ENCODE measurements at regions not wholly inside any gene's neighbourhood (a gene's known extent, or its start where the extent isn't known, plus 50 kb on each side); places are given as distances from the start of the nearest gene placed in this dataset.

- no peaks in the 10 kb centered on the region for H3K23me2 ChIP-seq (ENCODE audit: low read depth, low read length)
- H3K79me2 ChIP-seq (ENCODE audit: control insufficient read depth in 1 of 2, insufficient read depth in 2 of 2, low read length in 2 of 2) = no peaks in the 10 kb centered on the region
- H2BK5ac ChIP-seq (ENCODE audit: low read depth, low read length) = no peak overlapping the region
- no peaks in the 10 kb centered on the region for H3K79me1 ChIP-seq (ENCODE audit: low read depth, low read length)
- no peak for FAIRE-seq
- no peak overlapping the region for H2BK15ac ChIP-seq (ENCODE audit: low read length)
- ChIA-PET POLR2A (ENCODE audit: partially characterized antibody) (interaction anchor here (0.9 kb wide), 1 partner anchor 25 kb away, joined by 4 read pairs; no protein-coding TSS in a partner anchor), CTCF (ENCODE audit: partially characterized antibody) (interaction anchor here (1.4 kb wide), 1 partner anchor 56 kb away, joined by 3 read pairs; no protein-coding TSS in a partner anchor)
- H3K23ac ChIP-seq (ENCODE audit: insufficient read length) = no peak overlapping the region
- H3K4me2 ChIP-seq (ENCODE audit: insufficient read depth in 1 of 2, low read depth in 2 of 2, low read length in 2 of 2) = no peak overlapping the region
- TF ChIP-seq ASH2L (IDR thresholded peaks at IDR 0.05; ENCODE audit: low read length) (no peak), MAFK (IDR thresholded peaks at IDR 0.05; ENCODE audit: low read depth, low read length) (no peak), GABPA (IDR thresholded peaks at IDR 0.05; ENCODE audit: borderline replicate concordance, insufficient read depth, low read length) (no peak), PHF8 (conservative IDR thresholded peaks at IDR 0.05; ENCODE audit: low read depth, low read length) (no peak), TEAD4 (IDR thresholded peaks at IDR 0.05; ENCODE audit: low read depth, low read length) (no peak), HDAC6 (IDR thresholded peaks at IDR 0.05; ENCODE audit: low read depth, low read length) (no peak), FOSL1 (IDR thresholded peaks at IDR 0.05; ENCODE audit: insufficient read depth, low read depth, low read length) (no peak), SP1 (IDR thresholded peaks at IDR 0.05; ENCODE audit: low read depth, low read length) (no peak), EGR1 (IDR thresholded peaks at IDR 0.05; ENCODE audit: borderline replicate concordance, low read depth, low read length) (no peak), CHD1 (IDR thresholded peaks at IDR 0.05; ENCODE audit: low read depth, low read length) (no peak), SIRT6 (IDR thresholded peaks at IDR 0.05; ENCODE audit: low read length) (no peak)
- TF ChIP-seq, protein P1, sequence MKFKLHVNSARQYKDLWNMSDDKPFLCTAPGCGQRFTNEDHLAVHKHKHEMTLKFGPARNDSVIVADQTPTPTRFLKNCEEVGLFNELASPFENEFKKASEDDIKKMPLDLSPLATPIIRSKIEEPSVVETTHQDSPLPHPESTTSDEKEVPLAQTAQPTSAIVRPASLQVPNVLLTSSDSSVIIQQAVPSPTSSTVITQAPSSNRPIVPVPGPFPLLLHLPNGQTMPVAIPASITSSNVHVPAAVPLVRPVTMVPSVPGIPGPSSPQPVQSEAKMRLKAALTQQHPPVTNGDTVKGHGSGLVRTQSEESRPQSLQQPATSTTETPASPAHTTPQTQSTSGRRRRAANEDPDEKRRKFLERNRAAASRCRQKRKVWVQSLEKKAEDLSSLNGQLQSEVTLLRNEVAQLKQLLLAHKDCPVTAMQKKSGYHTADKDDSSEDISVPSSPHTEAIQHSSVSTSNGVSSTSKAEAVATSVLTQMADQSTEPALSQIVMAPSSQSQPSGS (IDR thresholded peaks at IDR 0.05; ENCODE audit: low read length) = no peak
- no peak overlapping the region for H4K91ac ChIP-seq (replicated peaks; ENCODE audit: insufficient read length, low read length)
- no peak overlapping the region for H3K56ac ChIP-seq (replicated peaks; ENCODE audit: insufficient read length, low read depth, low read length)
- no peak overlapping the region for H3K4ac ChIP-seq (replicated peaks; ENCODE audit: insufficient read length, low read depth, low read length)
- H4K8ac ChIP-seq (ENCODE audit: extremely low read depth, insufficient read depth, low read length) = no peak overlapping the region
- H4K20me1 ChIP-seq (replicated peaks in 1 of 2; ENCODE audit: control insufficient read depth in 1 of 2, insufficient read depth in 2 of 2, low read length in 2 of 2) = no peaks in the 10 kb centered on the region
- no peak overlapping the region for H3K18ac ChIP-seq (ENCODE audit: extremely low read depth, low read length)
- H3K4me3 ChIP-seq (ENCODE audit: extremely low read depth in 1 of 4, insufficient read depth in 2 of 4, low read depth in 3 of 4, low read length in 4 of 4) = no peak overlapping the region
- DNase-seq (ENCODE audit: low read depth in 1 of 2, low spot score in 2 of 2) = no peak
- H3K4me1 ChIP-seq (replicated peaks in 1 of 4; ENCODE audit: control insufficient read depth in 3 of 4, insufficient read depth in 4 of 4, low read length in 3 of 4) = no peaks in the 10 kb centered on the region
- no peak overlapping the region for H3K9ac ChIP-seq (replicated peaks in 1 of 4; ENCODE audit: extremely low read depth in 1 of 4, low read depth in 3 of 4, low read length in 3 of 4)
- no peak overlapping the region for H2AK5ac ChIP-seq (ENCODE audit: low read depth, low read length)
- no peak overlapping the region for H2BK12ac ChIP-seq (ENCODE audit: low read depth, low read length)
- H3K14ac ChIP-seq (ENCODE audit: insufficient read length) = no peak overlapping the region
- no peak overlapping the region for H2BK120ac ChIP-seq (replicated peaks; ENCODE audit: low read depth, low read length)
- 93% methylated on average over 8 of the region's 8 CpGs; no CpG with 5 or more reads in 1 of the 2 experiments for WGBS, 2 experiments (ENCODE audit: extremely low coverage in 1 of 2, insufficient coverage in 1 of 2, insufficient read length in 1 of 2, insufficient replicate concordance in 2 of 2, low coverage in 1 of 2, low lambda C conversion rate in 2 of 2, missing lambda C conversion rate in 1 of 2)
- H3K9me3 ChIP-seq (ENCODE audit: insufficient read depth in 2 of 2, low read depth in 1 of 2, low read length in 1 of 2) = no peaks in the 10 kb centered on the region
- no peak overlapping the region for H2AFZ ChIP-seq (ENCODE audit: low read length)
- H3K36me3 ChIP-seq (ENCODE audit: control insufficient read depth in 2 of 4, insufficient read depth in 4 of 4, low read length in 3 of 4) = no peaks in the 10 kb centered on the region
- H3K27ac ChIP-seq (ENCODE audit: low read depth, low read length) = no peak overlapping the region
- no peak overlapping the region for H2BK20ac ChIP-seq (ENCODE audit: low read length)
- no peaks in the 10 kb centered on the region for H3K27me3 ChIP-seq (replicated peaks in 1 of 4; ENCODE audit: control insufficient read depth in 3 of 4, extremely low read depth in 1 of 4, insufficient read depth in 3 of 4, low read length in 3 of 4)
- H4K5ac ChIP-seq (ENCODE audit: insufficient read length, low read depth, low read length) = no peak overlapping the region
Observed at GRCh38 chr2:223669453-223670225, 67.5 kb upstream of the SCG2 start.
